ENCODE measurements at regions not wholly inside any gene's neighbourhood (a gene's known extent, or its start where the extent isn't known, plus 50 kb on each side); places are given as distances from the start of the nearest gene placed in this dataset.

DNA sequence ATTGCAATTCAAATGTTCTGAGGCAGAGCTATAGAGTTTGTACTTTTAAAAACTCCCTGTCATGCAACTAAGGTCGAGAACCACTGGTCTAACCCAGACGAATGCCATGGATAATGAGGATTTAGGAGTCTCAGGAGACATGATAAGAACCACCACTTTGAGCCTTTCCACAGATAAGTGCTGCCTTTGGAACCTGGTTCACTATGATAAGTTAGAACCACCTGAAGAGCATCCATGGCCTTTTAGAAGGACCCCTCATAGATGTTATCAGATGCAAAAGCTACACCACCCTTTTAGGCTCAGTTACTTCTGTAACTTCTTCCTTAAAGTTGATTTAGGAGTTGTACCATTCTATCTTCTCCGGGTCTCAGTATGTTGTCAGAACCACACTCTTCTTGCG is 350.6 kb upstream of the CCL2 start:
- no peak for TF ChIP-seq CTCF (IDR thresholded peaks at IDR 0.05)
- no peak for TF ChIP-seq POLR2A (IDR thresholded peaks at IDR 0.05)
- intact Hi-C loops (cut with DNase I) = no loop called here
- Histone ChIP-seq H3K27ac (no peak overlapping the region), H3K4me3 (no peak overlapping the region), H3K36me3 (replicated peaks in 1 of 2) (no peaks in the 10 kb centered on the region), H3K4me1 (replicated peaks in 1 of 2) (no peaks in the 10 kb centered on the region), H3K27me3 (no peaks in the 10 kb centered on the region), H3K9me3 (replicated peaks in 1 of 3) (no peaks in the 10 kb centered on the region)
- 63 to 74% (median 68%) methylated on average over 4 of the region's 4 CpGs for WGBS, 4 donors
- DNase-seq = no peak

DNA sequence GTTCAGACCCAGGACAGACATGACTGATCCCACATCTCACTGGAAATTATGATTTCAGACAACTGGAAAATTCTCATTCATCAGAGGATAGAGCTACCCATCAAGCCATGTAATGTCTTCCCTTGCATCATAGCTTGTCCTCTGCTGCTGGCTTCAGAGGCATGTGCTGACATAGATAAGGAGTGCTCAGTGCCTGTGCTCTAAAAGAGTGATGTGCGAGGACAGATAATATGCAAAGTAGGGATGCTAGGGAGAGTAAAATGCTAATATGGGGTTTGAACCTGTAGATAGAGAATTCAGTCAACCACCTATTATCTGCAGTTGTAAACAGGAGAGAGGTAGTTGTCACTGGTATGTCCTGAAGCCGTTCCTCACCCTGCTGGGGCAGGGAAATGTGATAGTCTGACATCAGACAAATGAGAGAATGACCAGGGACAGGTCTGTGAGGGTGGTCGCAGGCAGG is 349.7 kb upstream of the CCL2 start:
- no peaks in the 10 kb centered on the region for H3K9me3 ChIP-seq (replicated peaks in 1 of 3)
- TF ChIP-seq CTCF (IDR thresholded peaks at IDR 0.05) = no peak
- TF ChIP-seq POLR2A (IDR thresholded peaks at IDR 0.05) = no peak
- H3K27me3 ChIP-seq = no peaks in the 10 kb centered on the region
- intact Hi-C loops (cut with DNase I) = no loop called here
- H3K4me1 ChIP-seq (replicated peaks in 1 of 2) = no peaks in the 10 kb centered on the region
- WGBS, 4 donors = 65 to 72% (median 71%) methylated on average over 3 of the region's 3 CpGs
- no peak for DNase-seq
- H3K4me3 ChIP-seq = no peak overlapping the region
- no peaks in the 10 kb centered on the region for H3K36me3 ChIP-seq (replicated peaks in 1 of 2)
- no peak overlapping the region for H3K27ac ChIP-seq

DNA sequence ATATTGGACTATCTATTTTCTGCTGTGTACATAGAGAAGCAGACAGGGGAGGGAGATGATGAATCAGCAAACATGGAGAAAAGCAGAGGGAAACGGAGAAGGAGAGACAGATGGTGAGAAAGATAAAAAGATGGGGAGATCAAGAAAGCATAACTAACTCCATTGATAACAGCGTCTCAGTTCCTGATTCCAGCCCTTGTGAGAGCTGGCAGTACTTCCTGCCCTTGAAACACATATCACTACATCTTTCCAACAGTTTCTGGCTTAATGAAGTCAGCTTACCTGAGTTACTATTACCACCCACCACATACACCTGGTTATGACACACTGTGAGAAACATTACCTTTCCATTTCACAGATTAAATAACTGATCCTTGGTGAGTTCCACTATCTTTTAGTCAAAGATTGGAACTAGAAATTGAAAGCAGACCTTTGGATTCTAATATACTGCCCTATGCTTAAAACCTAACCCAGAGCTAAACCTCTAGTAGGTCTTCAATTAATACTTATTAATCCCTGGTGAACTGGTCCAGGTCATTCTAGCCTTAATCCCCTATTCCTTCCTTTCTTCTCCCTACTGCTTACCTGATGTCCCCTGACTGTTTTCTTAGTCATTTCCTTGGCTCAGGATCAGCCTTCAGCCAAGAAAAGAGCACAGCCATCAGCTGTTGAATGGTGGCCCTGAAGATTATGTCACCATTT is 346.6 kb upstream of the CCL2 start:
- no peak for TF ChIP-seq CTCF (IDR thresholded peaks at IDR 0.05)
- TF ChIP-seq POLR2A (IDR thresholded peaks at IDR 0.05) = no peak
- H3K27ac ChIP-seq = no peak overlapping the region
- whole genome bisulfite sequencing, 4 donors = 6 to 35% (median 18%) methylated on average over 2 of the region's 2 CpGs

GRCh38 chr17:33910200-33910857 is 344.8 kb upstream of the CCL2 start:
- 79 to 85% (median 81%) methylated on average over 2 of the region's 2 CpGs for WGBS, 4 donors
- H3K9me3 ChIP-seq (replicated peaks in 1 of 3) = no peaks in the 10 kb centered on the region
- TF ChIP-seq CTCF (IDR thresholded peaks at IDR 0.05) (no peak), POLR2A (IDR thresholded peaks at IDR 0.05) (no peak)
- intact Hi-C loops (cut with DNase I) = no loop called here
- H3K27me3 ChIP-seq = no peaks in the 10 kb centered on the region
- DNase-seq = no peak
- H3K4me1 ChIP-seq (replicated peaks in 1 of 2) = no peaks in the 10 kb centered on the region
- H3K36me3 ChIP-seq (replicated peaks in 1 of 2) = no peaks in the 10 kb centered on the region
- no peak overlapping the region for H3K27ac ChIP-seq
- no peak overlapping the region for H3K4me3 ChIP-seq

More for the DNA sequence above, 346.6 kb upstream of the CCL2 start:
- intact Hi-C loops (cut with DNase I) = no loop called here
- no peaks in the 10 kb centered on the region for H3K36me3 ChIP-seq (replicated peaks in 1 of 2)
- no peak overlapping the region for H3K4me3 ChIP-seq
- DNase-seq = no peak
- no peaks in the 10 kb centered on the region for H3K4me1 ChIP-seq (replicated peaks in 1 of 2)
- H3K9me3 ChIP-seq (replicated peaks in 1 of 3) = no peaks in the 10 kb centered on the region
- no peaks in the 10 kb centered on the region for H3K27me3 ChIP-seq
